Kidney (tissue), 13 donors: ENCODE measurements at regions not wholly inside any gene's neighbourhood (a gene's known extent, or its start where the extent isn't known, plus 50 kb on each side); places are given as distances from the start of the nearest gene placed in this dataset.

Experiments used
- DNase-seq, 5 donors: peaks; one replicate each; pipeline ENCODE4 v3.0.0-alpha.2; 2013 to 2020
- FAIRE-seq: peaks from 2 replicates; lab custom pipeline; 2012; peaks lifted over from hg19 to GRCh38; lab: Jason Lieb, UNC
- H3K27ac ChIP-seq, 2 donors: one replicate each; pipeline ENCODE4 v1.7.0; 2013; ENCODE audit warnings: low read depth in 2 of 2, low read length in 2 of 2, inconsistent platforms in 1 of 2
- H3K27me3 ChIP-seq: one replicate; pipeline ENCODE4 v1.7.1; 2013; ENCODE audit warnings: low read length, inconsistent platforms; ENCODE audit not compliant: control insufficient read depth, insufficient read depth
- H3K36me3 ChIP-seq, 3 donors: one replicate each; pipeline versions ENCODE4 v1.7.0 to v1.7.1; 2013; ENCODE audit warnings: low read length in 3 of 3, control low read depth in 1 of 3, inconsistent platforms in 1 of 3; ENCODE audit not compliant: insufficient read depth in 3 of 3, control insufficient read depth in 2 of 3
- H3K4me1 ChIP-seq, 3 donors: one replicate each; pipeline versions ENCODE4 v1.7.0 to v1.7.1; 2013; ENCODE audit warnings: low read length in 3 of 3, inconsistent platforms in 1 of 3, low read depth in 1 of 3; ENCODE audit not compliant: control insufficient read depth in 2 of 3, insufficient read depth in 2 of 3
- H3K4me3 ChIP-seq, 3 donors: one replicate each; pipeline versions ENCODE4 v1.7.0 to v1.8.1; 2013; ENCODE audit warnings: low read length in 3 of 3, control low read depth in 1 of 3, inconsistent platforms in 1 of 3
- H3K9ac ChIP-seq, 3 donors: one replicate each; pipeline versions ENCODE4 v1.7.0 to v1.7.1; 2013; ENCODE audit warnings: low read length in 3 of 3, control low read depth in 1 of 3, inconsistent platforms in 1 of 3
- H3K9me3 ChIP-seq, 3 donors: one replicate each; pipeline versions ENCODE4 v1.7.0 to v1.7.1; 2013; ENCODE audit warnings: low read length in 3 of 3, control low read depth in 1 of 3, inconsistent platforms in 1 of 3; ENCODE audit not compliant: control insufficient read depth in 2 of 3, insufficient read depth in 1 of 3
- intact Hi-C: fragments of 100-400 bp; cut with DNase I; formaldehyde crosslinking; loops from one replicate; pipeline ENCODE4 v1.11.1; 2022
- TF ChIP-seq, protein P1 (sequence below): IDR thresholded peaks from 3 replicates; pipeline ENCODE4 v1.5.1; 2012; ENCODE audit warnings: mild to moderate bottlenecking, moderate library complexity, borderline replicate concordance; ENCODE audit not compliant: insufficient read depth; ENCODE audit errors: extremely low read depth
- donor health status: control.
- donor health status: control.
- donor health status: control.
- donor health status: control.
- donor health status: control.
- donor health status: DM: yes; HTN: yes; CAD: no.
- donor health status: Normal renal cell carcinoma (clear cell type).

DNA sequence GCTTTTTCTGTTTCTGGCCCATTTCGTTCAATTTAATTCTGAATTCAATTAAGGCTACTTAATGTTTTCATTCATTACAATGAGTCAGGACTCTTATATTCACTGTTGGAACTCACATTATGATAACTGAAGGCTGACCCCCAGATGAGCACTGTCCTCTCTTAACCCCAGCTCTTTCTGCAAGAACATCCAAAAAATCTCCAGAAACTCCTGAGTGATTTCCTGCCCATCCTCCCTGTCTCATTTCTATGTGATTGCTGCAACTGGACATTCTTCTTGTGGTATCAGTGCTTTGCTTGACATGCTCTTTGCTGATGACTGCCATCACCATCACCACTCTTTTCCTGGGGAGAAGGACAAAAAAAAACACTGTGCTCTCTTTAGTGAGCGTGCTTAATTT, 240.3 kb downstream of the SPRY2 start:
- H3K27me3 ChIP-seq = no peaks in the 10 kb centered on the region
- no peak for DNase-seq
- intact Hi-C loops = no loop called here
- TF ChIP-seq, protein P1, sequence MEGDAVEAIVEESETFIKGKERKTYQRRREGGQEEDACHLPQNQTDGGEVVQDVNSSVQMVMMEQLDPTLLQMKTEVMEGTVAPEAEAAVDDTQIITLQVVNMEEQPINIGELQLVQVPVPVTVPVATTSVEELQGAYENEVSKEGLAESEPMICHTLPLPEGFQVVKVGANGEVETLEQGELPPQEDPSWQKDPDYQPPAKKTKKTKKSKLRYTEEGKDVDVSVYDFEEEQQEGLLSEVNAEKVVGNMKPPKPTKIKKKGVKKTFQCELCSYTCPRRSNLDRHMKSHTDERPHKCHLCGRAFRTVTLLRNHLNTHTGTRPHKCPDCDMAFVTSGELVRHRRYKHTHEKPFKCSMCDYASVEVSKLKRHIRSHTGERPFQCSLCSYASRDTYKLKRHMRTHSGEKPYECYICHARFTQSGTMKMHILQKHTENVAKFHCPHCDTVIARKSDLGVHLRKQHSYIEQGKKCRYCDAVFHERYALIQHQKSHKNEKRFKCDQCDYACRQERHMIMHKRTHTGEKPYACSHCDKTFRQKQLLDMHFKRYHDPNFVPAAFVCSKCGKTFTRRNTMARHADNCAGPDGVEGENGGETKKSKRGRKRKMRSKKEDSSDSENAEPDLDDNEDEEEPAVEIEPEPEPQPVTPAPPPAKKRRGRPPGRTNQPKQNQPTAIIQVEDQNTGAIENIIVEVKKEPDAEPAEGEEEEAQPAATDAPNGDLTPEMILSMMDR = no peak
- H3K36me3 ChIP-seq = no peaks in the 10 kb centered on the region
- no peak overlapping the region for H3K9ac ChIP-seq
- H3K4me3 ChIP-seq = no peak overlapping the region
- H3K9me3 ChIP-seq = no peaks in the 10 kb centered on the region
- no peaks in the 10 kb centered on the region for H3K4me1 ChIP-seq
- H3K27ac ChIP-seq = no peak overlapping the region
- FAIRE-seq = no peak

DNA sequence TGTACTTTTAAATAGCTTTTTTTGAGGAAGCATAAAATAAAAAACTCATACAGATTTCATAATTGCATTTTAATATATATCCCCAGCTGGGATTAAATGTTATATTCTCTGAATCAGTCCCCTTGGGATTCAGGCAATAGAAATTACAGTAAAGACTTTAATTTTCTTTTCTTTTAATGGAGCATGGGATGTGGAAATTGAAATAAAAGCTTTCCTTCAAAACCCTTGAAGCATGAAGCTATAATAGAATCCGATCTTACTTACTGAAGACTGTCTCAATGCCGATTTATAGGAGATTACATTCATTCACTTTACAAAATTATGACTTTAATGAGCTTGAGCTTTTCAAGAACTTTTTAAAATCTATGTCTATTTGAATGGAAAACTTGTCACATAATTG, 243.4 kb downstream of the SPRY2 start:
- TF ChIP-seq, protein P1 = no peak
- no peak for FAIRE-seq
- H3K4me1 ChIP-seq = no peaks in the 10 kb centered on the region
- H3K9ac ChIP-seq = no peak overlapping the region
- intact Hi-C loops = no loop called here
- H3K27me3 ChIP-seq = no peaks in the 10 kb centered on the region
- H3K36me3 ChIP-seq = no peaks in the 10 kb centered on the region
- no peak overlapping the region for H3K27ac ChIP-seq
- no peak for DNase-seq
- H3K4me3 ChIP-seq = no peak overlapping the region
- H3K9me3 ChIP-seq = no peaks in the 10 kb centered on the region

DNA sequence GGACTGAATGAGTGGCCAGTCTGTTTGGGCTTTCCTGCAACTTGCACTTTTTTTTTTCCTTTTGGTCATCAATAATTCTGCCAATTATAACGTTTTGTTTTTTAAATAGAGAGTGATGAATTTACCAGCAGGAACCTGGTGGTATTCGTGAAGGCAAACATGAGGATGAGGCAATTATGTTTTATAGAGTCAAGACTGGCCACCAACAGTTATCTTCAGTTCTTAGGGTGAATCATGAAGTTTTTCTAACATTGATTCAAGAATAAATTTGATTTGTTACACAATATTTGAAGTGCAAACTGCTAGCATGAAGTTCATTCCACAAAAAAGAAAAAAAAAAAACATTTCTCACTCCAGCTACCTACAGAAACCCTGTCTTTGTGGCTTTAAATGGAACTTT, 244.5 kb downstream of the SPRY2 start:
- FAIRE-seq = no peak
- TF ChIP-seq, protein P1 = no peak

DNA sequence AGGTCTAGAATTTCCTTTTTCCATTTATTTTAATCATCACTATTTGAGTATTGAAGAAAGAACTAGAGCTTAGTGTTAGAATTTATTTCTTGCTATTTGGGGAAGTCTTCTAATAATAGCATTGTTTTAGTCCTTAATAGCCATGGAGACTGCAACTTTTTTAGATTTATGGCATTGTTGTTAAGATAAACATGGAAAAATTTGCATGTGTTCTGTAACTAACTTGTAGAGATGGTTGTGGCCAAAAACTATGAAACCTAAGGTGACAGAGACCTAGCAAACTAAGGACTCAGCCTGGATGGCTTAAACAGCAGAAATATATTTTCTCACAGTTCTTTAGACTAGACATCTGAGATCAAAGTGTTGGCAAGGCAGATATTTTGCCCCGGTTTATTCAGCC, 246.4 kb downstream of the SPRY2 start:
- H3K9me3 ChIP-seq = no peaks in the 10 kb centered on the region
- H3K27ac ChIP-seq = no peak overlapping the region
- H3K4me1 ChIP-seq = no peaks in the 10 kb centered on the region
- H3K27me3 ChIP-seq = no peaks in the 10 kb centered on the region
- intact Hi-C loops = no loop called here
- TF ChIP-seq, protein P1 = no peak
- peak in 1 of 5 donors; percentile 71 for DNase-seq
- no peak overlapping the region for H3K9ac ChIP-seq
- H3K4me3 ChIP-seq = no peak overlapping the region
- FAIRE-seq = no peak
- no peaks in the 10 kb centered on the region for H3K36me3 ChIP-seq

More for the DNA sequence above, 244.5 kb downstream of the SPRY2 start:
- H3K27me3 ChIP-seq = no peaks in the 10 kb centered on the region
- no peak overlapping the region for H3K9ac ChIP-seq
- no peaks in the 10 kb centered on the region for H3K36me3 ChIP-seq
- H3K4me3 ChIP-seq = no peak overlapping the region
- H3K4me1 ChIP-seq = no peaks in the 10 kb centered on the region
- H3K9me3 ChIP-seq = no peaks in the 10 kb centered on the region
- DNase-seq = no peak
- no peak overlapping the region for H3K27ac ChIP-seq
- intact Hi-C loops = no loop called here
